RWPE1 (cell line): ENCODE measurements at regions not wholly inside any gene's neighbourhood (a gene's known extent, or its start where the extent isn't known, plus 50 kb on each side); places are given as distances from the start of the nearest gene placed in this dataset.
A peak's percentile ranks its signal among the peaks of the same experiment; 100 is the strongest.
"Not testable (repeated sequence)": the region's sequence is repeated elsewhere in the genome, so short reads cannot be mapped to it uniquely, and the experiment has no call there.

Experiments
- CTCF ChIA-PET: fragments of 350-600 bp; sonication (Branson Sonifier 250); formaldehyde crosslinking; extraction: SDS; loops from one replicate; lab custom pipeline; 2021; lab: Yijun Ruan, JAX
- POLR2A ChIA-PET: fragments of 400-600 bp; formaldehyde crosslinking; extraction: SDS; loops from one replicate; lab custom pipeline; 2020; ENCODE audit warnings: antibody characterized with exemption; ENCODE audit not compliant: low non-redundant PET; lab: Yijun Ruan, JAX
- DNase-seq: peaks from one replicate; pipeline ENCODE4 v3.0.0; 2012; ENCODE audit warnings: low spot score
- H3K27ac ChIP-seq: fragments of 450-650 bp; 2 replicates; pipeline ENCODE4 v1.5.1; 2017
- CTCF ChIP-seq: fragments of 450-650 bp; conservative IDR thresholded peaks from 2 replicates; pipeline ENCODE4 v1.5.1; 2017; ENCODE audit warnings: low read depth, mild to moderate bottlenecking

GRCh38 chr2:192940767-192941166 is 746.0 kb upstream of the TMEFF2 start:
- ChIA-PET CTCF (no interaction called here), POLR2A (no interaction called here)
- H3K27ac ChIP-seq, result no peak overlapping the region
- TF ChIP-seq CTCF, result no peak
- DNase-seq, result no peak

- no peak for DNase-seq
- CTCF ChIA-PET, result no interaction called here
- no peak for TF ChIP-seq CTCF
- H3K27ac ChIP-seq, result no peak overlapping the region
- POLR2A ChIA-PET, result no interaction called here
Observed at GRCh38 chr2:192932376-192932775, 737.6 kb upstream of the TMEFF2 start.

GRCh38 chr2:192921631-192922030 is 726.9 kb upstream of the TMEFF2 start:
- H3K27ac ChIP-seq, CTCF ChIA-PET, POLR2A ChIA-PET, DNase-seq: not testable (repeated sequence)

- TF ChIP-seq CTCF, result no peak
- CTCF ChIA-PET, result no interaction called here
- no peak overlapping the region for H3K27ac ChIP-seq
- POLR2A ChIA-PET, result no interaction called here
- no peak for DNase-seq
Observed at GRCh38 chr2:192901446-192901845, 706.7 kb upstream of the TMEFF2 start.

- TF ChIP-seq CTCF, result no peak
- DNase-seq, result no peak
- ChIA-PET CTCF (interaction anchor here (0.6 kb wide), 1 partner anchor 15 kb away, joined by 4 read pairs; no protein-coding TSS in a partner anchor), POLR2A (no interaction called here)
- no peak overlapping the region for H3K27ac ChIP-seq
Observed at GRCh38 chr2:192899466-192899865, 704.7 kb upstream of the TMEFF2 start.

GRCh38 chr2:192893976-192894375 is 699.2 kb upstream of the TMEFF2 start:
- DNase-seq, POLR2A ChIA-PET, CTCF ChIA-PET, H3K27ac ChIP-seq: not testable (repeated sequence)

GRCh38 chr2:192888109-192888508 is 693.4 kb upstream of the TMEFF2 start:
- CTCF ChIA-PET, result no interaction called here
- POLR2A ChIA-PET, result no interaction called here
- H3K27ac ChIP-seq, result no peak overlapping the region
- peak; percentile 3 for DNase-seq
- no peak for TF ChIP-seq CTCF

GRCh38 chr2:192887337-192887736 is 692.6 kb upstream of the TMEFF2 start:
- H3K27ac ChIP-seq, result no peak overlapping the region
- DNase-seq, result no peak
- ChIA-PET POLR2A (no interaction called here), CTCF (interaction anchor here (0.7 kb wide), 1 partner anchor 238 kb away, joined by 4 read pairs; no protein-coding TSS in a partner anchor)
- TF ChIP-seq CTCF, result no peak
